M059J (cell line): ENCODE measurements at regions not wholly inside any gene's neighbourhood (a gene's known extent, or its start where the extent isn't known, plus 50 kb on each side); places are given as distances from the start of the nearest gene placed in this dataset.

Source experiments
- DNase-seq: peaks from one replicate; pipeline ENCODE4 v3.0.0-alpha.2; 2012; ENCODE audit warnings: low read depth

GRCh38 chr2:240297256-240298116 lies 138.0 kb upstream of the GPC1 start:
- no peak for DNase-seq

- no peak for DNase-seq
Measured at GRCh38 chr2:240298117-240298790, 137.2 kb upstream of the GPC1 start.

GRCh38 chr2:240298803-240299709 lies 136.4 kb upstream of the GPC1 start:
- DNase-seq: no peak

GRCh38 chr2:240299710-240300068 lies 135.8 kb upstream of the GPC1 start:
- DNase-seq: no peak

- no peak for DNase-seq
Measured at GRCh38 chr2:240300261-240300821, 135.1 kb upstream of the GPC1 start.

- no peak for DNase-seq
Measured at GRCh38 chr2:240300840-240301239, 134.6 kb upstream of the GPC1 start.

GRCh38 chr2:240301256-240301795 lies 134.1 kb upstream of the GPC1 start:
- DNase-seq: no peak

- DNase-seq: no peak
Measured at GRCh38 chr2:240302041-240302440, 133.4 kb upstream of the GPC1 start.

GRCh38 chr2:240302933-240303595 lies 132.4 kb upstream of the GPC1 start:
- DNase-seq: no peak

GRCh38 chr2:240303896-240304745 lies 131.3 kb upstream of the GPC1 start:
- DNase-seq: no peak

- no peak for DNase-seq
Measured at GRCh38 chr2:240304746-240305161, 130.7 kb upstream of the GPC1 start.

GRCh38 chr2:240305369-240305962 lies 130.0 kb upstream of the GPC1 start:
- DNase-seq: no peak

- no peak for DNase-seq
Measured at GRCh38 chr2:240306185-240306584, 129.3 kb upstream of the GPC1 start.

- no peak for DNase-seq
Measured at GRCh38 chr2:240308111-240308651, 127.3 kb upstream of the GPC1 start.

- no peak for DNase-seq
Measured at GRCh38 chr2:240309214-240309613, 126.2 kb upstream of the GPC1 start.

GRCh38 chr2:240310201-240310600 lies 125.3 kb upstream of the GPC1 start:
- DNase-seq: no peak

GRCh38 chr2:240310645-240311044 lies 124.8 kb upstream of the GPC1 start:
- DNase-seq: no peak

- DNase-seq: no peak
Measured at GRCh38 chr2:240311821-240312220, 123.6 kb upstream of the GPC1 start.

GRCh38 chr2:240319221-240319854 lies 116.1 kb upstream of the GPC1 start:
- no peak for DNase-seq
